Activated naive CD4-positive, alpha-beta T cell treated with anti-CD3 and anti-CD28 coated beads, Interleukin-2, amount 10 ng/mL, durations not matched to agents 7 days and 5 days (primary cell): ENCODE measurements at regions not wholly inside any gene's neighbourhood (a gene's known extent, or its start where the extent isn't known, plus 50 kb on each side); places are given as distances from the start of the nearest gene placed in this dataset.

Source experiments
- CTCF ChIA-PET: fragments of 350-600 bp; sonication (Branson Sonifier 250); formaldehyde crosslinking; loops from one replicate; lab custom pipeline; 2021; ENCODE audit warnings: antibody characterized with exemption; lab: Charles Lee
- DNase-seq: peaks from one replicate; pipeline ENCODE4 v3.0.0-alpha.2; 2020
- H3K27ac Mint-ChIP-seq: one replicate; pipeline ENCODE4 v1.8.0; 2021; ENCODE audit warnings: mild to moderate bottlenecking, moderate library complexity, mixed read lengths
- H3K27me3 Mint-ChIP-seq: one replicate; pipeline ENCODE4 v1.8.0; 2021; ENCODE audit warnings: mild to moderate bottlenecking, mixed read lengths
- H3K36me3 Mint-ChIP-seq: one replicate; pipeline ENCODE4 v1.8.0; 2021; ENCODE audit warnings: mixed read lengths
- H3K4me1 Mint-ChIP-seq: one replicate; pipeline ENCODE4 v1.8.0; 2021; ENCODE audit warnings: mixed read lengths
- H3K4me3 Mint-ChIP-seq: one replicate; pipeline ENCODE4 v1.8.0; 2021; ENCODE audit warnings: mild to moderate bottlenecking, moderate library complexity, mixed read lengths
- H3K9me3 Mint-ChIP-seq: one replicate; pipeline ENCODE4 v1.8.0; 2021; ENCODE audit warnings: mixed read lengths

DNA sequence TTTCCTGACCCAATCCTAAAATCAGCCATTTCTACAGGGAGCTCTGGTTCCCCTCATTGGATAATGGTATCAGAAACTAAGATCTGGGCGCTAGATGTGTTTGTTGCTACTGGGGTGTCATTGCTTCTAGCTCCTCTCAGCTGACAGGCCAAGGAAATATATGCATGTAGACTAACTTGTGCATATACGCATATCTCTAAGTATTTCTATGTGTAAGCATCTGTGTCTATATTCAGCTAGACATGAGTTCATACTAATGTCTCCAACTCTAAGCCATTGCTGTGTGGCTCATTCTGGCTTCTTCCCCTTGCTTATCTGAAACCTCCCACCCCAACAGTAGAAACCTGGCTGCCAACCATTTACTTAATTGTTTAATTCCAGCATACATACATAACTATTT, 130.3 kb upstream of the MAGI3 start:
- no peak overlapping the region for H3K4me3 Mint-ChIP-seq

DNA sequence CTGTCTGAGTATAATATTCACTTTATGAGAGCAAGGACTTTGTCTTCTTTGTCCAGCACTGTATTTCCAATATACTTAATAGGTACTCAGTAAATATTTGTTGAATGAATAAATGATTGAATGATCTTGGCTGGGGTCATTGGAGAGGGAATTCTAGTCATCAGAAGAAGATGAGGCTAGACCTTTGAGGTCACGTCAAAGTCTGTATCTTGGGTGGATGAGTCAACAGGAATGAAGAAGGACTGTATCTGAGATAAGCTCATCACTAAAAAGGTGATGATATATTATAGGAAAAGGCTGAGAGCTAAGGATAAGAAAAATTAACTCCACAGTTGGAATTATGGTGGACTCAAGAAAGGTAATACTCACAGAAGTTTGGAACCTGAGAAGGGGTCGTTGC, 125.1 kb upstream of the MAGI3 start:
- CTCF ChIA-PET: no interaction called here
- H3K4me3 Mint-ChIP-seq: no peak overlapping the region
- no peaks in the 10 kb centered on the region for H3K4me1 Mint-ChIP-seq
- no peaks in the 10 kb centered on the region for H3K36me3 Mint-ChIP-seq
- no peaks in the 10 kb centered on the region for H3K9me3 Mint-ChIP-seq
- DNase-seq: no peak
- no peak overlapping the region for H3K27ac Mint-ChIP-seq
- H3K27me3 Mint-ChIP-seq: peaks cover 3% of the 10 kb centered on the region

More for the DNA sequence above, 130.3 kb upstream of the MAGI3 start:
- Mint-ChIP-seq H3K27ac (no peak overlapping the region), H3K36me3 (no peaks in the 10 kb centered on the region), H3K4me1 (no peaks in the 10 kb centered on the region), H3K9me3 (no peaks in the 10 kb centered on the region), H3K27me3 (peaks cover 3% of the 10 kb centered on the region)
- CTCF ChIA-PET: no interaction called here
- no peak for DNase-seq

DNA sequence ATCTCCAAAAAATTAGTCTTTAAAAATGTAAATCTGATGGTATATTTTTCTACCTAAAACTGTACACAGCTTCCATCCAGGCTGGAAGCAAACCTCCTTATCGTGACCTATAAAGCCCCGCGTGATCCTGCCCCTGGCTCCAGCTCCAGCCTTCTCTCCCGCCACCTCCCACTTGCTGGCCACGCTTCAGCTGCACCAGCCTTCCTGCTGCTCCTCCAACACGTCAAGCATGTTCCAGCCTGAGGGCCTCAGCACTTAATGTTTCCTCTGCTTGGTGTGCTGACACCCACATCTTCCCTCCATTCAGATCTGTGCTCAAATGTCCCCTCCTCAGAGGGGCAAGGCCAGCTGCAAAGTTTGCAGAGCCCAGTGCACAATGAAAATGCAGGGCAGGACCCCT, 123.5 kb upstream of the MAGI3 start:
- peaks cover 3% of the 10 kb centered on the region for H3K27me3 Mint-ChIP-seq
- no peaks in the 10 kb centered on the region for H3K9me3 Mint-ChIP-seq
- CTCF ChIA-PET: no interaction called here
- no peak for DNase-seq
- no peak overlapping the region for H3K4me3 Mint-ChIP-seq
- H3K36me3 Mint-ChIP-seq: no peaks in the 10 kb centered on the region
- H3K27ac Mint-ChIP-seq: no peak overlapping the region
- H3K4me1 Mint-ChIP-seq: no peaks in the 10 kb centered on the region

DNA sequence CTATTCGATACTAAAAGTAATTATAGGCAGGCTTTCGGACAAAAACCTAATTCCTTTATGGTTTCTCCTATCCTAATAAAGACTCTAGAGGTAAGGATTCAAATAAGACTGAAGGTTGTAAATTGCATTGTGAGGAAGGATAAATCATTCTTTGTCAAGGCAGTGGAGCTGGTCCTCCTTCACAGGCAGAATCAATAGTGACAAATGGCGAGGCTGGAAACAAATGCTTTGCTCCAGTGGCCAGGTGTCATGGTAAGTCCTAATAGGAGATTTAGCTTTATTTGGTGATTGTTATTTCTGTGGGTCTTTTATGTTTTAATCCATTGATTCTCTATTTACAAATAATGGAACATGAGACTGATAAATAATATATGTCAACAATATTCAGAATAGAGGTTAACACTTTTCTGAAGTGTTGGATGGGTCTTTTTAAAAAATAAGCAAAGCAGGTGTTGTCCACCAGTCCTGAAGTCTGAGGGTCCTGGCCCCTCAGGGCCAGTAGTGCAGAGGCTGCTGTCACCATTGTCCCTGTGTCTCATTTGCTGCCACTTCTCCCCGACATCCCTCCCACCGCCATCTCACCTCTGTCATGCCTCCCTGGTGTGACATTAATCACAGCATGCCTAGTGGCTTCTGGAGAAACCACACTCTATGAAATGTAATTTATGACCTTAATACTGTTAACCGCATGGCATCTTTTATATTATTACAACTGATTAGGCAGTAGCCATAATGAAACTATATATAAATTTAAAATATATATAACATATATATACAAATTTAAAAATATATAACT, 120.9 kb upstream of the MAGI3 start:
- Mint-ChIP-seq H3K27ac (no peak overlapping the region), H3K4me3 (no peak overlapping the region), H3K9me3 (no peaks in the 10 kb centered on the region), H3K36me3 (no peaks in the 10 kb centered on the region), H3K4me1 (no peaks in the 10 kb centered on the region), H3K27me3 (no peaks in the 10 kb centered on the region)
- CTCF ChIA-PET: no interaction called here
- DNase-seq: no peak

DNA sequence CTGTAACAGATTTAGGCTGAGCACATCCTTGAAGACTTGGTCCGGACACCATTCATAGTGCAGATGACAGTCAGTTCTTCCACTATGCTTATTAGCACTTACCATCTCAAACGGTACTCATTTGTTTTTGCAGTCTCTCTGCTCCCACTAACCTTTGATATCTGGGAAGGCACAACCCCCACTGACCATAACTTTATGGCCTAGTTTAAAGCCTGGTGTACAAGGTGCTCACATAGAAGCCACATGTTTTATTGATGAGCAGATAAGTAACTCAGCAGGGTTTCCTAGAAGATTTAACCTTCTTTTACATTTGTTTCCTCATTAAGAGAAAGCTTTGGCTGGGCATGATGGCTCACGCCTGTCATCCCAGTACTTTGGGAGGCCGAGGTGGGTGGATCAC, 119.3 kb upstream of the MAGI3 start:
- H3K9me3 Mint-ChIP-seq: no peaks in the 10 kb centered on the region
- no peak for DNase-seq
- no peaks in the 10 kb centered on the region for H3K36me3 Mint-ChIP-seq
- H3K4me1 Mint-ChIP-seq: no peaks in the 10 kb centered on the region
- H3K4me3 Mint-ChIP-seq: no peak overlapping the region
- CTCF ChIA-PET: interaction anchor here (1.3 kb wide), 1 partner anchor 9 kb away, joined by 3 read pairs; no protein-coding TSS in a partner anchor
- no peak overlapping the region for H3K27ac Mint-ChIP-seq
- no peaks in the 10 kb centered on the region for H3K27me3 Mint-ChIP-seq

DNA sequence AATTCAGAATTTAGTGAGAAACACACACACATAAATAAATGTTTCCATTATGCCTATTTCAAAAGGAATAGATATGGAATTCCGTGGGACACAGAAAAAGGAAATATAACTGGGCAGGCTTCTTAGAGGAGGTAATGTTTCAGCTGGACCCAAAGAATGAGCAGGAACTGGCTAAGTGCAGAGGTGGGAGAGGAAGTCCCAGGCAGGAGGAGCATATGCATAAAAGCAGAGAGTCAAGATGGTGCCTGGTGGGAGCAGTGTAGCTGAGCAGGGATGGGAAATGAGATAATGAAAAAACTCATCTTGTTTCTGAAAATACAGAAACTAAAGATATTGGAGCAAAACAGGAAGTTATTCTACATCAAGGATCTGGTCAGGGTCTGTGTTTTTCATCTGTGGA, 115.2 kb upstream of the MAGI3 start:
- CTCF ChIA-PET: no interaction called here

DNA sequence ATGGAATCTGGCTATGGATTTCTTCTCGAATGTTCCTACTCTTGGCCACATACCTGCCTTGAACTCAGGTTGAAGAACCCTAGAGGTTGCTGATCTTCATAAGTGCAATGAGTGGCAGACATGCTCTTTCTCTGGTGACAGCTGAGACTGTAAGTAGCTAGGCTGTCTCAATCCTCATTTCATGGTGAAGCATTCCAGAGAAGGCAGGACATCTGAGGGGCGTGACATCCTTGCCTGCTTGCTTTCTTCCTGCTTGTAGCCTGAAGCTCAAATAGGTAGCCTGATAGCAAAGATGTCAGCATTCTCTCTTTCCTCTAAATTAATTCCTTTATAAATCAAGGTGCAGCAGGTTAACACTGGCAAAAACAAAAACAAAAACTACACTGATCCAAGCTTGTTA, 114.6 kb upstream of the MAGI3 start:
- no peak for DNase-seq
- H3K9me3 Mint-ChIP-seq: no peaks in the 10 kb centered on the region
- H3K27ac Mint-ChIP-seq: no peak overlapping the region
- H3K4me3 Mint-ChIP-seq: no peak overlapping the region
- H3K27me3 Mint-ChIP-seq: no peaks in the 10 kb centered on the region
- no peaks in the 10 kb centered on the region for H3K36me3 Mint-ChIP-seq
- H3K4me1 Mint-ChIP-seq: no peaks in the 10 kb centered on the region
- CTCF ChIA-PET: no interaction called here

More for the DNA sequence above, 115.2 kb upstream of the MAGI3 start:
- H3K9me3 Mint-ChIP-seq: no peaks in the 10 kb centered on the region
- H3K27me3 Mint-ChIP-seq: no peaks in the 10 kb centered on the region
- no peak overlapping the region for H3K4me3 Mint-ChIP-seq
- no peak overlapping the region for H3K27ac Mint-ChIP-seq
- no peaks in the 10 kb centered on the region for H3K36me3 Mint-ChIP-seq
- H3K4me1 Mint-ChIP-seq: no peaks in the 10 kb centered on the region
- no peak for DNase-seq

DNA sequence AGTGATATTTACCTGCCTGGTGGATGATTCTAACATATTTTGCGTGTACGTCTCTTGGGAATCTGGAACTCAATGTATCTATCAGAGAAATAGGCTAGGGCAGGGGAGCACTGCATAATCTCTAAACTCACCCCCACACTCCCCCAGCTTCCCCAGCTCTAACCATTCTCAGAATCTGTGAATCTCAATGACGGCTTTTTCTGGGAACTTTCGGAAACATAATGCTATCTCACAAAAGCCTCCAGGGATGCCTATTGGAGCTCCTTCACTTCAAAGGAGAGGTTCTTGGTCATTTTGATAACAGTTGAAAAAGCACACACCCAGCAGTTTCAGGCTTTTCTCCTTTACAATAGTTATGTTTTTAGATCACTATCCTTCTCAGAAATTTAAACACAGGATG, 113.8 kb upstream of the MAGI3 start:
- Mint-ChIP-seq H3K27me3 (no peaks in the 10 kb centered on the region), H3K27ac (no peak overlapping the region), H3K36me3 (no peaks in the 10 kb centered on the region), H3K4me3 (no peak overlapping the region), H3K4me1 (no peaks in the 10 kb centered on the region), H3K9me3 (no peaks in the 10 kb centered on the region)
- CTCF ChIA-PET: no interaction called here
- no peak for DNase-seq

DNA sequence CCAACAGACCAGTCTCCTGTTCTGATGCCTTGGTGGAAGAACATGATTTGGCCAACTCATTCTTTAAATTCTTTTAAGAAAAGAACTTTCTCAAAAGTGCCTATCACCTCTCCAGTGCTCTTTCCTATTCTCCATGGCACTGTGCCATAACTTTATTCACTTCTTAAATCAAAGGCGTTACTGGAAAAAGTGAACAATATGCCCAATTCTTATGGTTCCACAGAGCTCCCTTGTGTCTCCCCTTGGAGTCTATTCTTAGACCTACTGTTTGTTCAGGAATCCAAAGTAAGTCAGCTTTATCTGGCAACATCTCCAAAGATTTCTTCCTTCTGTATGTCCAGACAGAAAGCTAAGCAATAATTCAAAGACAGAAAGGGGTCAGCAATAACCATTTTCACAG, 111.9 kb upstream of the MAGI3 start:
- DNase-seq: no peak
- Mint-ChIP-seq H3K9me3 (no peaks in the 10 kb centered on the region), H3K4me1 (no peaks in the 10 kb centered on the region), H3K36me3 (no peaks in the 10 kb centered on the region), H3K27ac (no peak overlapping the region), H3K27me3 (no peaks in the 10 kb centered on the region), H3K4me3 (no peak overlapping the region)
- CTCF ChIA-PET: no interaction called here

DNA sequence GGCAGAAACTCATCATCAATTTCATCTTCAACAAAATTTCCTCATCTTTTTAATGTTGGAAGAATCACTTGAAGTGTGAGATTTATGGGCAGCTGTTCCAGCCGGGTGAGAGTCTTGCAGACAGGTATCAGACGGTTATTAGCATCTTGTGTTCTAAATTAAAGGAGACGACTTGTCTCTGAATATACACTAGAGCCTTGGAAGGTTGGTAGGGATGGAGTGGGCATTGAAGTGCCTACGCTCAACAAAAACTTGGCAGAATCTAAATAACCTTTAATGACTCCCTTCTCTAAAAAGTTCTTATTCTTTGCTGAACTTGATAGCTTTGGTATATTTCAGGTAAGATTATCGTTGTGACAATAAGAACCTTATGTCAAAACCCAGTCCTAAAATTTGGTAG, 111.5 kb upstream of the MAGI3 start:
- Mint-ChIP-seq H3K4me3 (no peak overlapping the region), H3K4me1 (no peaks in the 10 kb centered on the region), H3K9me3 (no peaks in the 10 kb centered on the region), H3K36me3 (no peaks in the 10 kb centered on the region), H3K27me3 (no peaks in the 10 kb centered on the region), H3K27ac (no peak overlapping the region)
- DNase-seq: no peak
- CTCF ChIA-PET: no interaction called here

DNA sequence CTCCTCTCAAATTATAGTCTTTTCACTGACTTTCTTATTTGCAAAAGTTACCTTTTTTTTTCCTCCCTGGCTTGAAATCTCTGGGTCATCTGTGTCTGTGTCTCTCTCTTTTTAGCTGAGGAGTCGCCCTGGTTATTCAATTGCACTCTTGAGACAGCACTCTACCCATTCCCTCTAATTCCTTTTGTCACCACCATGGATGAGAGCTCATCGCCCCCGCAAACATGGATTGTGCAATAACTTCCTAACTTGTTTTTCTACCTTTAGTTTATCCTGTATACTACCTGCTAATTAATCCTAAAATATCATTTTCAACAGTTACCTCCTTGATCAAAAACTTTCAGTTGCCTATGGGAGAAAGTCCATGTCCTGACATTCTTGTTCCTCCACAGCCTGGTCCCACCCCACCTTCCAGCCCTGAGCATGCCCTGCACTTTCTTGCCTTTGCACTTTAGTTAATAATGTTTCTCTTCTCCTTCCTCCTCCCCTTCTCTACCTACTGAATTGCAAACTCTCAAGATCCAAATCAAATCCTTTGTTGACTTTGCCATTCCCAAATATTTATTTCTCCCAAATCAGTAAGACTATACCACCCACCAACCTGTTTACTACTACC, 110.4 kb upstream of the MAGI3 start:
- Mint-ChIP-seq H3K4me3 (no peak overlapping the region), H3K27me3 (no peaks in the 10 kb centered on the region), H3K27ac (no peak overlapping the region), H3K36me3 (no peaks in the 10 kb centered on the region), H3K9me3 (no peaks in the 10 kb centered on the region), H3K4me1 (no peaks in the 10 kb centered on the region)
- CTCF ChIA-PET: no interaction called here
- no peak for DNase-seq

DNA sequence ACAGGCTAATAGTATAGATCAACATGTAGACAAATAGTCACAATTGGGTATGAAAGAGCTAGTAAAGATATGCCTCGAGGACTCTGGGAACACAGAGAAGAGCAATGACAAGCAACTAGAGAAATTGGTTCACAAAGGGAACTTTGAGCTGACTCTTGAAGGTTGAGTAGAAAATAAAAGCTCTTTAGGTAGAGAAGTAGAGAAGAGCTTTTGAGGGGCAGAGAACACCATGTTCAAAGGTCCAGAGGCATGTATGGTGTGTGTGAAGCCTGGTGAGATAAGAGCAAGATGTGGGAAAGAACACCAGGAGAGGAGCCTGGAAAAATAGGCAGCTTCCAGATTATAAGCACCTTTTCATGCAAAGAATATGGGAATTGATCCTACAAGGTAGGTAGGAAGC, 109.7 kb upstream of the MAGI3 start:
- H3K27ac Mint-ChIP-seq: no peak overlapping the region
- H3K36me3 Mint-ChIP-seq: no peaks in the 10 kb centered on the region
- CTCF ChIA-PET: no interaction called here
- no peaks in the 10 kb centered on the region for H3K27me3 Mint-ChIP-seq
- no peaks in the 10 kb centered on the region for H3K4me1 Mint-ChIP-seq
- no peaks in the 10 kb centered on the region for H3K9me3 Mint-ChIP-seq
- no peak overlapping the region for H3K4me3 Mint-ChIP-seq
- no peak for DNase-seq

DNA sequence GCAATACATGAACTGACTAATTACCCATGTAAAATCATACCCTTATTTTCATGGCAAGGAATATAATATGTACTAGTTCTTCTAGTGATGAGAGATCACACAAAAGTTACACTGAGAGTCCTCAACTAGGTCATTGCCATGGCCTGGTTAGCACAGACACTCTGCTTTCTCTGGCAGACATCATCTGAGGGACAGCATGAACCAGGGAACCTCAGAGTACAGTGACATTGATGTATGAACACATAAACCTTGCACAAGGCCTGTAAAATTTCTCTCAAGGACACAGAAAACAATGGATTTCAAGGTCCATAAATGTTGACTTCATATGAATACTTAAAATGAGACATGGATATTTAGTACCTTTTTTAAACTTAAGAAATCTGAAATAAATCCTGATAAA, 108.8 kb upstream of the MAGI3 start:
- no peak for DNase-seq
- CTCF ChIA-PET: no interaction called here
- Mint-ChIP-seq H3K4me1 (no peaks in the 10 kb centered on the region), H3K9me3 (no peaks in the 10 kb centered on the region), H3K36me3 (no peaks in the 10 kb centered on the region), H3K4me3 (no peak overlapping the region), H3K27ac (no peak overlapping the region), H3K27me3 (no peaks in the 10 kb centered on the region)

DNA sequence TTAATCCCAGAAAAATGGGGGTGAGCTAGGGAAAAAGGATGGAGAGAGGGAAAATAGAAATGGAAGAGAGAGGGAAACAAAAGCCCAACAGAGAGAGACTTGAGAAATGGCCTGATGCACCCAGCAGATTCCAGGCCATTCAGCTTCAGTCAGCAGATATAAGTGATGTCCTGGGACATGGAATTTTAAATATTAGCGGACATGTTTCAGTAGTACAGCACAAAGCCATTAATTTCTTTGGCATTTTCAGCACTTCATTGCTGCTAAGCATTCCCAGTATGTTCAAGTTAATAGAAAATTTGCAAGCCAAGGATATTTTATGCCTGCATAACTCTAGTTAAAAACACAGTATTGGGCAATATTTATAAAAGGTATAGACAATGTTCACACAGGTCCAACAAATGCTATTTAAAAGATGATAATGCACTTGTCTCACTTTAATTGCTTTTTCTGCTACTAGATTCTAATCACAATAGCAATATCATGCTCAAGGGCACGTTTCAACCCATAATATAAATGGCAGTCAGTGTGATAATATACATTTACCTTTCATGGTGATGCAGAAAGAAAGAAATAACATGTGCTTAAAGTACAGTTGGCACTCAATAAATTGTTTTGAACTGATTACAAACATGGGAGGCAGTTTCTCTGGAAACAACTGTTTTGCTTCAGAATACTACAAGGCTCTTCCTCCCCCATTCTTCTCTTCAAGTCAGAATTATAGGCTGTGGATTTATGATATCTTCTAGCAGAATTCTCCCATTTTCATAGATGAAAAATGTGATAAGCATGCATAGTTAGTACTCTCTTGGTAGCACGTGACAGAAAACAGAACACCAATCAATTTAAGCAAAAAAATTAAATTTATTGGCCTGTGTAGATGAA, 108.1 kb upstream of the MAGI3 start:
- no peaks in the 10 kb centered on the region for H3K36me3 Mint-ChIP-seq
- H3K27ac Mint-ChIP-seq: no peak overlapping the region
- H3K4me3 Mint-ChIP-seq: no peak overlapping the region
- no peaks in the 10 kb centered on the region for H3K9me3 Mint-ChIP-seq
- no peak for DNase-seq
- CTCF ChIA-PET: no interaction called here
- no peaks in the 10 kb centered on the region for H3K27me3 Mint-ChIP-seq
- H3K4me1 Mint-ChIP-seq: no peaks in the 10 kb centered on the region
